ENCODE measurements at regions not wholly inside any gene's neighbourhood (a gene's known extent, or its start where the extent isn't known, plus 50 kb on each side); places are given as distances from the start of the nearest gene placed in this dataset.

DNA sequence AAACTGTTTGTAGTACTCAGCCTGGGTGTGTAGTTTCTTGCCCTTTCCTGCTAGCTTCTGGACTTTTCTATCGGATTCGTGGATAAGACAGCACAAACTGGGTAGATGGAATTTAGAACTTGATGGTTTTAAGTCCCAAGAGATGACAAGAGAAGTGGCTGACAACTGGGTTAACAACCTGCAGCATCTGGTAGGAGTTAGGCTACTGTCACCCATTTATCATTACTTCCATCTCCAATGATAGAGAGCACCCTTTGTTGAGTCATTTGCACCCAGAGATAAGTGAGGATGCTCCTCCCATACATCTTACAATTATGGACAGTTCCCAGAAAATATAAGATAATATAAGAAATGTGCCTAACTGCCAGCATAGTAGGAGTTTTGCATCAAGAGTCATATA lies 50.2 kb upstream of the FLRT2 start:
- TF ChIP-seq, protein P1, sequence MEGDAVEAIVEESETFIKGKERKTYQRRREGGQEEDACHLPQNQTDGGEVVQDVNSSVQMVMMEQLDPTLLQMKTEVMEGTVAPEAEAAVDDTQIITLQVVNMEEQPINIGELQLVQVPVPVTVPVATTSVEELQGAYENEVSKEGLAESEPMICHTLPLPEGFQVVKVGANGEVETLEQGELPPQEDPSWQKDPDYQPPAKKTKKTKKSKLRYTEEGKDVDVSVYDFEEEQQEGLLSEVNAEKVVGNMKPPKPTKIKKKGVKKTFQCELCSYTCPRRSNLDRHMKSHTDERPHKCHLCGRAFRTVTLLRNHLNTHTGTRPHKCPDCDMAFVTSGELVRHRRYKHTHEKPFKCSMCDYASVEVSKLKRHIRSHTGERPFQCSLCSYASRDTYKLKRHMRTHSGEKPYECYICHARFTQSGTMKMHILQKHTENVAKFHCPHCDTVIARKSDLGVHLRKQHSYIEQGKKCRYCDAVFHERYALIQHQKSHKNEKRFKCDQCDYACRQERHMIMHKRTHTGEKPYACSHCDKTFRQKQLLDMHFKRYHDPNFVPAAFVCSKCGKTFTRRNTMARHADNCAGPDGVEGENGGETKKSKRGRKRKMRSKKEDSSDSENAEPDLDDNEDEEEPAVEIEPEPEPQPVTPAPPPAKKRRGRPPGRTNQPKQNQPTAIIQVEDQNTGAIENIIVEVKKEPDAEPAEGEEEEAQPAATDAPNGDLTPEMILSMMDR (IDR thresholded peaks at IDR 0.05) = no peak
- TF ChIP-seq, protein P2, sequence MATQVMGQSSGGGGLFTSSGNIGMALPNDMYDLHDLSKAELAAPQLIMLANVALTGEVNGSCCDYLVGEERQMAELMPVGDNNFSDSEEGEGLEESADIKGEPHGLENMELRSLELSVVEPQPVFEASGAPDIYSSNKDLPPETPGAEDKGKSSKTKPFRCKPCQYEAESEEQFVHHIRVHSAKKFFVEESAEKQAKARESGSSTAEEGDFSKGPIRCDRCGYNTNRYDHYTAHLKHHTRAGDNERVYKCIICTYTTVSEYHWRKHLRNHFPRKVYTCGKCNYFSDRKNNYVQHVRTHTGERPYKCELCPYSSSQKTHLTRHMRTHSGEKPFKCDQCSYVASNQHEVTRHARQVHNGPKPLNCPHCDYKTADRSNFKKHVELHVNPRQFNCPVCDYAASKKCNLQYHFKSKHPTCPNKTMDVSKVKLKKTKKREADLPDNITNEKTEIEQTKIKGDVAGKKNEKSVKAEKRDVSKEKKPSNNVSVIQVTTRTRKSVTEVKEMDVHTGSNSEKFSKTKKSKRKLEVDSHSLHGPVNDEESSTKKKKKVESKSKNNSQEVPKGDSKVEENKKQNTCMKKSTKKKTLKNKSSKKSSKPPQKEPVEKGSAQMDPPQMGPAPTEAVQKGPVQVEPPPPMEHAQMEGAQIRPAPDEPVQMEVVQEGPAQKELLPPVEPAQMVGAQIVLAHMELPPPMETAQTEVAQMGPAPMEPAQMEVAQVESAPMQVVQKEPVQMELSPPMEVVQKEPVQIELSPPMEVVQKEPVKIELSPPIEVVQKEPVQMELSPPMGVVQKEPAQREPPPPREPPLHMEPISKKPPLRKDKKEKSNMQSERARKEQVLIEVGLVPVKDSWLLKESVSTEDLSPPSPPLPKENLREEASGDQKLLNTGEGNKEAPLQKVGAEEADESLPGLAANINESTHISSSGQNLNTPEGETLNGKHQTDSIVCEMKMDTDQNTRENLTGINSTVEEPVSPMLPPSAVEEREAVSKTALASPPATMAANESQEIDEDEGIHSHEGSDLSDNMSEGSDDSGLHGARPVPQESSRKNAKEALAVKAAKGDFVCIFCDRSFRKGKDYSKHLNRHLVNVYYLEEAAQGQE (IDR thresholded peaks at IDR 0.05; ENCODE audit: insufficient read depth in 1 of 2, low read depth in 2 of 2, low read length in 1 of 2) = no peak
- no peak for TF ChIP-seq POLR2AphosphoS5 (IDR thresholded peaks at IDR 0.05; ENCODE audit: low read depth, low read length)
